HepG2 (cell line): ENCODE measurements at regions not wholly inside any gene's neighbourhood (a gene's known extent, or its start where the extent isn't known, plus 50 kb on each side); places are given as distances from the start of the nearest gene placed in this dataset.

ENCODE experiments used
- ISX ChIP-seq: sonication (generic); formaldehyde crosslinking; conservative IDR thresholded peaks from 2 replicates; pipeline ENCODE4 v1.5.0; 2020; ENCODE audit warnings: missing genetic modification reagents
- NFE2L1 ChIP-seq: sonication (generic); formaldehyde crosslinking; IDR thresholded peaks from 2 replicates; pipeline ENCODE4 v1.4.0; 2020; ENCODE audit warnings: missing genetic modification reagents, mild to moderate bottlenecking, borderline replicate concordance
- POLR2AphosphoS5 ChIP-seq: IDR thresholded peaks from 2 replicates; pipeline ENCODE4 v1.6.1; 2012; ENCODE audit warnings: low read depth, low read length
- TF ChIP-seq, protein P1 (sequence below): sonication (generic); formaldehyde crosslinking; IDR thresholded peaks from 2 replicates; pipeline ENCODE4 v1.8.1; 2023; ENCODE audit warnings: mild to moderate bottlenecking, missing genetic modification reagents
- TF ChIP-seq, protein P2 (sequence below): sonication (generic); formaldehyde crosslinking; IDR thresholded peaks from 2 replicates; pipeline ENCODE4 v1.5.0; 2020; ENCODE audit warnings: mild to moderate bottlenecking, missing genetic modification reagents, moderate library complexity

- TF ChIP-seq, protein P1, sequence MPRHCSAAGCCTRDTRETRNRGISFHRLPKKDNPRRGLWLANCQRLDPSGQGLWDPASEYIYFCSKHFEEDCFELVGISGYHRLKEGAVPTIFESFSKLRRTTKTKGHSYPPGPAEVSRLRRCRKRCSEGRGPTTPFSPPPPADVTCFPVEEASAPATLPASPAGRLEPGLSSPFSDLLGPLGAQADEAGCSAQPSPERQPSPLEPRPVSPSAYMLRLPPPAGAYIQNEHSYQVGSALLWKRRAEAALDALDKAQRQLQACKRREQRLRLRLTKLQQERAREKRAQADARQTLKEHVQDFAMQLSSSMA (CRISPR knock-in tag) = no peak
- TF ChIP-seq NFE2L1 (CRISPR knock-in tag) (no peak), ISX (no peak), POLR2AphosphoS5 (no peak)
- TF ChIP-seq, protein P2, sequence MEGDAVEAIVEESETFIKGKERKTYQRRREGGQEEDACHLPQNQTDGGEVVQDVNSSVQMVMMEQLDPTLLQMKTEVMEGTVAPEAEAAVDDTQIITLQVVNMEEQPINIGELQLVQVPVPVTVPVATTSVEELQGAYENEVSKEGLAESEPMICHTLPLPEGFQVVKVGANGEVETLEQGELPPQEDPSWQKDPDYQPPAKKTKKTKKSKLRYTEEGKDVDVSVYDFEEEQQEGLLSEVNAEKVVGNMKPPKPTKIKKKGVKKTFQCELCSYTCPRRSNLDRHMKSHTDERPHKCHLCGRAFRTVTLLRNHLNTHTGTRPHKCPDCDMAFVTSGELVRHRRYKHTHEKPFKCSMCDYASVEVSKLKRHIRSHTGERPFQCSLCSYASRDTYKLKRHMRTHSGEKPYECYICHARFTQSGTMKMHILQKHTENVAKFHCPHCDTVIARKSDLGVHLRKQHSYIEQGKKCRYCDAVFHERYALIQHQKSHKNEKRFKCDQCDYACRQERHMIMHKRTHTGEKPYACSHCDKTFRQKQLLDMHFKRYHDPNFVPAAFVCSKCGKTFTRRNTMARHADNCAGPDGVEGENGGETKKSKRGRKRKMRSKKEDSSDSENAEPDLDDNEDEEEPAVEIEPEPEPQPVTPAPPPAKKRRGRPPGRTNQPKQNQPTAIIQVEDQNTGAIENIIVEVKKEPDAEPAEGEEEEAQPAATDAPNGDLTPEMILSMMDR (CRISPR knock-in tag) = no peak
These were observed 73.3 kb upstream of the PNPT1 start for GRCh38 chr2:55766947-55767346.
